ENCODE measurements at regions not wholly inside any gene's neighbourhood (a gene's known extent, or its start where the extent isn't known, plus 50 kb on each side); places are given as distances from the start of the nearest gene placed in this dataset.

- H3K9me3 ChIP-seq: no peaks in the 10 kb centered on the region
- H3K9me3 Mint-ChIP-seq (ENCODE audit: unreplicated experiment): no peaks in the 10 kb centered on the region
- H3K27me3 ChIP-seq (replicated peaks; ENCODE audit: control insufficient read depth, insufficient read depth, low read length): no peaks in the 10 kb centered on the region
- no peak overlapping the region for H3K4me3 Mint-ChIP-seq (ENCODE audit: unreplicated experiment)
- no peak overlapping the region for H3K27ac Mint-ChIP-seq (ENCODE audit: unreplicated experiment)
- H3K4me3 ChIP-seq (ENCODE audit: low read depth, low read length): no peak overlapping the region
- ChIA-PET CTCF (no interaction called here), POLR2A (no interaction called here)
- no peaks in the 10 kb centered on the region for H3K4me1 Mint-ChIP-seq (ENCODE audit: low read depth, unreplicated experiment)
- DNase-seq: no peak
- TF ChIP-seq, protein P1, sequence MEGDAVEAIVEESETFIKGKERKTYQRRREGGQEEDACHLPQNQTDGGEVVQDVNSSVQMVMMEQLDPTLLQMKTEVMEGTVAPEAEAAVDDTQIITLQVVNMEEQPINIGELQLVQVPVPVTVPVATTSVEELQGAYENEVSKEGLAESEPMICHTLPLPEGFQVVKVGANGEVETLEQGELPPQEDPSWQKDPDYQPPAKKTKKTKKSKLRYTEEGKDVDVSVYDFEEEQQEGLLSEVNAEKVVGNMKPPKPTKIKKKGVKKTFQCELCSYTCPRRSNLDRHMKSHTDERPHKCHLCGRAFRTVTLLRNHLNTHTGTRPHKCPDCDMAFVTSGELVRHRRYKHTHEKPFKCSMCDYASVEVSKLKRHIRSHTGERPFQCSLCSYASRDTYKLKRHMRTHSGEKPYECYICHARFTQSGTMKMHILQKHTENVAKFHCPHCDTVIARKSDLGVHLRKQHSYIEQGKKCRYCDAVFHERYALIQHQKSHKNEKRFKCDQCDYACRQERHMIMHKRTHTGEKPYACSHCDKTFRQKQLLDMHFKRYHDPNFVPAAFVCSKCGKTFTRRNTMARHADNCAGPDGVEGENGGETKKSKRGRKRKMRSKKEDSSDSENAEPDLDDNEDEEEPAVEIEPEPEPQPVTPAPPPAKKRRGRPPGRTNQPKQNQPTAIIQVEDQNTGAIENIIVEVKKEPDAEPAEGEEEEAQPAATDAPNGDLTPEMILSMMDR (IDR thresholded peaks at IDR 0.05; ENCODE audit: insufficient read depth in 1 of 2, low read depth in 1 of 2, low read length in 1 of 2, severe bottlenecking in 1 of 2, unreplicated experiment in 1 of 2): no peak
- H3K27me3 Mint-ChIP-seq (ENCODE audit: insufficient read depth, unreplicated experiment): peaks cover 2% of the 10 kb centered on the region
- no peaks in the 10 kb centered on the region for H3K36me3 Mint-ChIP-seq (ENCODE audit: insufficient read depth, unreplicated experiment)
- H3K4me1 ChIP-seq: no peaks in the 10 kb centered on the region
- intact Hi-C loops (cut with micrococcal nuclease; ENCODE audit: unreplicated experiment): no loop called here
- H3K36me3 ChIP-seq (ENCODE audit: control insufficient read depth, insufficient read depth, low read length): no peaks in the 10 kb centered on the region
- BruUV-seq (replicated peaks): no TSS peak
Measured at GRCh38 chr18:40915724-40916123, 1039.3 kb upstream of the PIK3C3 start.

GRCh38 chr18:40911582-40912254, 1043.3 kb upstream of the PIK3C3 start:
- no peak overlapping the region for H3K27ac Mint-ChIP-seq (ENCODE audit: unreplicated experiment)
- TF ChIP-seq, protein P1 (IDR thresholded peaks at IDR 0.05; ENCODE audit: insufficient read depth in 1 of 2, low read depth in 1 of 2, low read length in 1 of 2, severe bottlenecking in 1 of 2, unreplicated experiment in 1 of 2): no peak
- no peaks in the 10 kb centered on the region for H3K9me3 Mint-ChIP-seq (ENCODE audit: unreplicated experiment)
- POLR2A ChIA-PET: no interaction called here
- no TSS peak for BruUV-seq (replicated peaks)
- Histone ChIP-seq H3K4me1 (no peaks in the 10 kb centered on the region), H3K27me3 (replicated peaks; ENCODE audit: control insufficient read depth, insufficient read depth, low read length) (no peaks in the 10 kb centered on the region), H3K36me3 (ENCODE audit: control insufficient read depth, insufficient read depth, low read length) (no peaks in the 10 kb centered on the region), H3K4me3 (ENCODE audit: low read depth, low read length) (no peak overlapping the region), H3K9me3 (no peaks in the 10 kb centered on the region)
- no peak for DNase-seq
- no peaks in the 10 kb centered on the region for H3K36me3 Mint-ChIP-seq (ENCODE audit: insufficient read depth, unreplicated experiment)
- CTCF ChIA-PET: no interaction called here
- peaks cover 2% of the 10 kb centered on the region for H3K27me3 Mint-ChIP-seq (ENCODE audit: insufficient read depth, unreplicated experiment)
- intact Hi-C loops (cut with micrococcal nuclease; ENCODE audit: unreplicated experiment): no loop called here
- no peaks in the 10 kb centered on the region for H3K4me1 Mint-ChIP-seq (ENCODE audit: low read depth, unreplicated experiment)
- no peak overlapping the region for H3K4me3 Mint-ChIP-seq (ENCODE audit: unreplicated experiment)

- ChIA-PET POLR2A (no interaction called here), CTCF (no interaction called here)
- H3K4me3 Mint-ChIP-seq (ENCODE audit: unreplicated experiment): no peak overlapping the region
- no peaks in the 10 kb centered on the region for H3K4me1 ChIP-seq
- H3K27me3 Mint-ChIP-seq (ENCODE audit: insufficient read depth, unreplicated experiment): peaks cover 2% of the 10 kb centered on the region
- no peaks in the 10 kb centered on the region for H3K4me1 Mint-ChIP-seq (ENCODE audit: low read depth, unreplicated experiment)
- H3K27ac Mint-ChIP-seq (ENCODE audit: unreplicated experiment): no peak overlapping the region
- H3K27me3 ChIP-seq (replicated peaks; ENCODE audit: control insufficient read depth, insufficient read depth, low read length): no peaks in the 10 kb centered on the region
- H3K9me3 ChIP-seq: no peaks in the 10 kb centered on the region
- no peaks in the 10 kb centered on the region for H3K36me3 ChIP-seq (ENCODE audit: control insufficient read depth, insufficient read depth, low read length)
- no peak overlapping the region for H3K4me3 ChIP-seq (ENCODE audit: low read depth, low read length)
- TF ChIP-seq, protein P1 (IDR thresholded peaks at IDR 0.05; ENCODE audit: insufficient read depth in 1 of 2, low read depth in 1 of 2, low read length in 1 of 2, severe bottlenecking in 1 of 2, unreplicated experiment in 1 of 2): no peak
- DNase-seq: no peak
- BruUV-seq (replicated peaks): no TSS peak
- H3K9me3 Mint-ChIP-seq (ENCODE audit: unreplicated experiment): no peaks in the 10 kb centered on the region
- intact Hi-C loops (cut with micrococcal nuclease; ENCODE audit: unreplicated experiment): no loop called here
- H3K36me3 Mint-ChIP-seq (ENCODE audit: insufficient read depth, unreplicated experiment): no peaks in the 10 kb centered on the region
Measured at GRCh38 chr18:40911041-40911440, 1044.0 kb upstream of the PIK3C3 start.

Data from Caco-2 (cell line).